Activated T-helper 1 cell treated with Interleukin-2 at 50 U/mL for 16 hours (primary cell): ENCODE measurements at regions not wholly inside any gene's neighbourhood (a gene's known extent, or its start where the extent isn't known, plus 50 kb on each side); places are given as distances from the start of the nearest gene placed in this dataset.

ENCODE experiments used
- DNase-seq: peaks from one replicate; pipeline ENCODE4 v3.0.0-alpha.2; 2020; ENCODE audit warnings: low read depth

DNA sequence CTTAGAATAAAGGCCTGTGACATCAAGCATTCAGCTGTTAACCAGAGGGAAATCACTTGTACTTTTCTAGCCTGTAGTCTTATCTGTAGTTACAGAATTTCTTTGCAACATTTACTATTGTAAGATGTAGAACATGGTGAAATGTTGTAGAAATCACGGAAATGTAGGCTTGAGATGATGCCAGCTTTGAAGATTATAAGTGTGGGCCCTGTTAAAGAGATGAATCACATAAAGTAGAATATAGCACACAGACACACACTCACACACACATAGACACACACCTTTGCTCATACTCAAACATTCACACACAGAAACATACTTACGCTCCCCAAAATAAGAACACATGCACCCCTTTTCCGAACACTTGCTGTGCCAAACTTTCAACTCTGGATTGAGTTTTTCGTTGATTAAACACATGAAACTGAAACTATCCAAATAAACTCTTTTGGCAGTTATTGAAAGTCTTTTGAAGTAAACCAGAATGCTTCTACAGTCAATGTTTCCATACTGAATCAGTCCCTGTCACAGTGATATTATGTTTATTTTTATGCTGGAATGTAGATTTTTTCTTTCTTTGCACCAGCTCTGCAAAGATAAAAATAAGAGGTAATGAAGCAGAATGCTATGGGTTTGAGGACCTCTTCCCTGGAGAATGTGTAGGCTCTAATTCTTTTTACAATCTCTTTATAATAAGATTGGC is 230.3 kb upstream of the MEOX2 start:
- DNase-seq: no peak

- no peak for DNase-seq
Observed at GRCh38 chr7:15915686-15916293, 229.3 kb upstream of the MEOX2 start.

DNA sequence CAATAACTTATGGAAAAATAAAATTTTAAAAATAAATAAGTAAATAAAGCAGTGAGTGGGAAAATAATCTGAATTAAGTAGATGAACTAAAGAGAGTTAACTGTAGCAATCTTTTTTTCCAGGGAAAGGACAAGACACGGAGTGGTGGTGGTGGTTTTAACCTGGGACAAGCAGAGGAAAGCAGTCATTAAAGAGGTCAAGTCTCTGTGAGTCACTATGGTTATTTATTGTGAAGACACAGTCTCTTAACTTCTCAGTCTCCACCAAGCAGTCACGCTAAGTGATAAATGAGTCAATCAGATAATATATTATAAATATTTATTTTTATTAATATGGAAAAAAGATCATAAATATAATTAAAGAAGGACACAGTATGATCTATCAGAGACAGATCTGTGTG is 228.1 kb upstream of the MEOX2 start:
- DNase-seq: no peak

DNA sequence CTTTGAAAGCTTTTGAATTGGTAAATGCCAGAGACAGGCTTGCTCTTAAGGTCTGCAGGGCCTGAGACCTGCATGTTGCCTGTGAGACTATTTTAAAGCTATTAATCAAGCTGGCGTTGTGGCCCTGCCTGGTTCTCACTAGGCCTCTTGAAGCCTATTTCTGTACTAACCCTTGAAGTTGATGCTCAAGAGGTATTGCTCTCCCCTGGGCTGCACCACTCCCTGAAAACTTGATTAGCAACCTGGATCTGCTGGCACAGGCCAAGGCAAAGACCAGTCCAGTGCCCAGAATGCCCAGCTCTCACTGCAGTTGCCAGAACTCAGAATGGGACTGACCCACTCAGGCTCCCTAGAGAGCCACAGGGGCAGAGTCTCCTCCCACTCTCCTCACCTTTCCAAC is 220.0 kb upstream of the MEOX2 start:
- no peak for DNase-seq

DNA sequence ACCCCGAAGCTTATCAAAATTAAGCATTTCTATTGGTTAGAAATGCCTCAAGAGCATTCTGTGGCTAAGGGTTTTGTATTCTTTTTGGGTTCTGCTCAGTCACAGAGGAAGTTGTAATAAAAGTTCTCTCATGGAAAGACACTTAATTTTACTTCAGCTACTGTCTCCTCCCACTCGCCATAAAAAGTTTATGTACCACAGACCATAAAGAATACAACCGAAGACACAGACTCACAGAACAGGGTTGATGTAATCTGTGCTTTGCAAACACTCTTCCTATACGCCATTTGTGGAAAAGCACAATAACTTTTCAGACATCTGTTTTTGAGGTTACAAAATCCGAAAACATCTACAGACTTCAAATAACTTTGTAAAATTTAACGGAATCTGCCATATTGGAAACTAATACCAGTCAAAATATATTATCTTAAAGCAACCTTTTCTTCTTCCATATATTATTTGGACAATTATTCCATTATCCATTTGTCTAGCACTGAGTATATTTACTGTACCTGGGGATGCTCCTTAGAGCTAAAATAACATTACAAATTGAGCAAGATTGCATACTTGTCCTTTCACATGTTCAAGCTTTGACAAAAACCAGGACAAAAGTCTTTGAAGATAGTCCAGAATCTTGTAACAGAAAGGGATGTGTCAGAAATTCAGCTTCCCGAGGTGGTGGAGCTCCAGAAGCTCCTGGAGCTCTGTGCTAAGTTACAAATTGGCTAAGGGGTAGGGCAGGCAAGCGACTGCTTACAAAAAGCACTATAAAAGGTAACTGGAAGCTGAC is 219.0 kb upstream of the MEOX2 start:
- no peak for DNase-seq

GRCh38 chr7:15891151-15891881 is 204.8 kb upstream of the MEOX2 start:
- DNase-seq: no peak

DNA sequence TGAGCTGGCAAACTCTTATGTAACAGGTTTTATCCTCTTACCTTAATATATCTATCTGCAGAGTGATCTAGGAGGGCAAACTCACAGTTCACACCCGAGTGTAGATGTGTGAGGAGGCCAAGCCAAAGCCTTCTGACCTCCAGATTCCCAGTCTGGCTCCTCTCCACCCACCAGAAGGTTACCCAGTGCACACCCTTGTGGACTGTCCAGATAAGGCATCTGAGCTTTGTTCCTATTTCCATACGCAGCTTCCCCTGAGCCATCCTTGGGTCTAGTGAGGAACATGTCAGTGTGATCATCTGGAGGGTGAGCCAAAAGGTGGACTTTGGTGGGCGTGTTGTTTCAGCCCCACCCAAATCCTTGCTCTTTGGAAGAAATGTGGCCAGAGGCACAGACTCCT is 203.0 kb upstream of the MEOX2 start:
- no peak for DNase-seq

DNA sequence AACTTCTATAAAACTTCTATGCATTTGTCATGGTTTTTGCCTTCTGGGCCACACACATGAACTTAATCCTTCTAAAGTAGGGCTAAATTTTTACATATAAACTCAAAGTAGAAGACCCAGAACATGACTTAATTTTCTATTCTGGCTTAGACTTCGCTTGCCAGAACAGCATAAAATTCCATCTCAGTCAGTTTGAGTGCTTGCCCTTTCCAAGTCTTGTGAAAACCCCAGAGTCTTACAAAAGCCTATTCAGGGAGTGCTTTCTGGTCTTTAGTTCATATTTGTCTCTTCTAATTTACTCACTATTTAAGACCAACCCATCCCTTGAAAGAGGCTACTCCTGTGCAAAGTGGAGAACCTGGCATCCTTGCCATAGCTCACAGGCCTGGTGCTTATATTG is 201.6 kb upstream of the MEOX2 start:
- DNase-seq: no peak

- DNase-seq: no peak
Observed at GRCh38 chr7:15886626-15887025, 200.1 kb upstream of the MEOX2 start.

GRCh38 chr7:15885678-15886077 is 199.2 kb upstream of the MEOX2 start:
- DNase-seq: no peak

- DNase-seq: no peak
Observed at GRCh38 chr7:15874774-15875173, 188.3 kb upstream of the MEOX2 start.

- DNase-seq: no peak
Observed at GRCh38 chr7:15870347-15870746, 183.9 kb upstream of the MEOX2 start.

DNA sequence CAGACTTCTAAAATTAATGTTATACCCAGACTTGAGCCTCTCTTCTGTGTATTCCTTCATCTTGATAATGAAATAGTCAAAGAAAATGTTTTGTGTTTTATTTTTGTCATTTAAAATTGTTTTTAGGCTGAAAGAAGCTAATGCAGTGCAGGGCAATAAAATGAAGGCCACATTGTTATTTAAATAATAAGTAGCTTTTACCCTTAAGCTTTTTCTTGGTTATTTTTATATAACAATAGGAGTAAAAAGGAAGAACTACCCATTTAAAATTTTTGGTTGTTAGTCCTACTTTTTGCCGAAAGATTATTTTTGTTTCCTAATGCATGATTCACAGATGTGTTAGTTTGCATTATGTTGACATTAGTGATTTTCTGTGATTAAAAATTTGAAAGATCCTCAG is 181.0 kb upstream of the MEOX2 start:
- DNase-seq: no peak

- no peak for DNase-seq
Observed at GRCh38 chr7:15866753-15867152, 180.3 kb upstream of the MEOX2 start.

DNA sequence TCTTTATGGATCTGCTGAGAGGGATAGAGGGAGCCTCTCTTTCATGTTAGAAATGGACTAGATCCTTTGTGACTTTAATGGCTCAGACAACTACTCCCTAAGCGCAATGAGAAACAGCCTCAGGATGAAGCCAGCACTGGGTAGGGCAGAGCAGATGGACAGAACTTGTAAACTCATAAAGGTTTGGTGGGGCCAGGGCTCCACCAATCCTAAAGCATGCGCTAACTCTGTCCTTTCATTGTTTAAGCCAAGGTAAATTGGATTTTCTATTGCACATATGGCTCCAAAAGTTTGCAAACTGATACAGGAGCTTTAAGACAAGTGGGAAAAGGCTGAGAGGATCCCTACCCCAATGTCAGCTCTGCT is 178.1 kb upstream of the MEOX2 start:
- no peak for DNase-seq

GRCh38 chr7:15863951-15864625 is 177.6 kb upstream of the MEOX2 start:
- DNase-seq: no peak

GRCh38 chr7:15862781-15863165 is 176.3 kb upstream of the MEOX2 start:
- DNase-seq: no peak

GRCh38 chr7:15862016-15862780 is 175.7 kb upstream of the MEOX2 start:
- no peak for DNase-seq

DNA sequence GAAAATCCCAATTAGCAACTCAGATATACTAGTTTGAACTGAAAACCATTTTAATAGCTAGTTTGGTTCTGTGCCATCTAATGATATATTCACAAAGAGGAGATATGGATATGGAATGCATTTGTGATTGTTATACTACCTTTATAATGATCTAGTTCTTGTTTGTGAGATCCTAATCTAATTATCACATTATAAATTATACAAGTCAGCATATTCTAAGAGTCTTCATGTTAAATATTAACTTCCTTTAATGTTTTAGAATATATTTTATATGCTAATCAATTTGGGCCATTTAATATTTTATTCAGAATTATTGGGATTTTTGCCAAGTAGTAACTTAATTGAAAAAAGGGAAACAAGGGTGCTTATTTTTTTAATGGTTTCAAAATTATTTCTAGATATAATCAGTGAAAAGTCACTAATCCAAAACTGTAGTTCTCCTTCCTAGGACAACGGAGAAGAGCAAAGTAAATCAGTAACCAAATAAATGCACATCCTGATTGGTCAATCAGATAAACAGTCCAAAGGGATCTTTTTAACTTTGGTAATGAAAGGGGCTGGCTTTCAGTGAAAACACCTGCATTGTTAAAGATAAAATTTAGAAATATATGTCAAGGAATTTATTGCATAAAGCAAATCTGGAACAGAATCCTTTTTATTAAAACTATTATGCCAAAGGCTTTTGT is 173.9 kb upstream of the MEOX2 start:
- no peak for DNase-seq

DNA sequence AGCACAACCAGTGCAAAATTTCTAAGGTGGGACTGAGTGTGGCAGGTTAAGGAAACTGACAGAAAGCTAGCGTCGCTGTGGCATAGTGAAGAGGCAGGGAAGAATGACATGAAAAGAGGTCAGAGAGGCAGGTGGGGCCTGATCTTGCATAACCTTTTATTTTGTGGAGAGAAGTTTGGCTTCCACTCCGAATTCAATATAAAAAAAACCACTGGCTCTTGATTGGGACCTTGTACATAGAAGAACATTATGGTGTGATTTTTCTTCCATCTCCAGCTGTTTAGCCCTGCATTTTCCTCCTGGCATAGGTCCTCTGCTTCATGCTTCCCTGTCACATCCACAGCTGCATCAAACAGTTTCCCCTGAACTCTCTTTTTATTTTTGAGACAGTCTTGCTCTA is 170.5 kb upstream of the MEOX2 start:
- DNase-seq: no peak

GRCh38 chr7:15856311-15856710 is 169.8 kb upstream of the MEOX2 start:
- DNase-seq: no peak
